Right renal pelvis (tissue), 4 donors: ENCODE measurements at regions not wholly inside any gene's neighbourhood (a gene's known extent, or its start where the extent isn't known, plus 50 kb on each side); places are given as distances from the start of the nearest gene placed in this dataset.
"Not testable (repeated sequence)": the region's sequence is repeated elsewhere in the genome, so short reads cannot be mapped to it uniquely, and the experiment has no call there.

Experiments
- DNase-seq, 4 donors: peaks; one replicate each; pipeline ENCODE4 v3.0.0-alpha.2; 2013; ENCODE audit warnings: low read depth in 4 of 4, low spot score in 3 of 4, missing footprints in 1 of 4

- no peak for DNase-seq
Measured at GRCh38 chr4:63122955-63123354, 1286.3 kb downstream of the TECRL start.

GRCh38 chr4:63106600-63106999 lies 1302.7 kb downstream of the TECRL start:
- no peak for DNase-seq

- DNase-seq: no peak
Measured at GRCh38 chr4:63105839-63106238, 1303.4 kb downstream of the TECRL start.

GRCh38 chr4:63090641-63091040 lies 1318.6 kb downstream of the TECRL start:
- DNase-seq: no peak

GRCh38 chr4:63085091-63085490 lies 1324.2 kb downstream of the TECRL start:
- no peak for DNase-seq

- DNase-seq: no peak
Measured at GRCh38 chr4:63080934-63081333, 1328.3 kb downstream of the TECRL start.

- DNase-seq: no peak
Measured at GRCh38 chr4:63063760-63064159, 1345.5 kb downstream of the TECRL start.

- DNase-seq: not testable (repeated sequence)
Measured at GRCh38 chr4:63062891-63063290, 1346.4 kb downstream of the TECRL start.

GRCh38 chr4:63049726-63050125 lies 1359.5 kb downstream of the TECRL start:
- no peak for DNase-seq

- DNase-seq: no peak
Measured at GRCh38 chr4:63049278-63049677, 1360.0 kb downstream of the TECRL start.

GRCh38 chr4:63036159-63036866 lies 1372.9 kb downstream of the TECRL start:
- DNase-seq: no peak

- DNase-seq: no peak
Measured at GRCh38 chr4:63029380-63029779, 1379.9 kb downstream of the TECRL start.

- no peak for DNase-seq
Measured at GRCh38 chr4:63020661-63021060, 1388.6 kb downstream of the TECRL start.

- no peak for DNase-seq
Measured at GRCh38 chr4:63017300-63017699, 1392.0 kb downstream of the TECRL start.

GRCh38 chr4:62970846-62971245 lies 1438.4 kb downstream of the TECRL start:
- DNase-seq: no peak

GRCh38 chr4:62960415-62960814 lies 1448.8 kb downstream of the TECRL start:
- DNase-seq: no peak

GRCh38 chr4:62953752-62954151 lies 1455.5 kb downstream of the TECRL start:
- DNase-seq: no peak

- no peak for DNase-seq
Measured at GRCh38 chr4:62952366-62952765, 1456.9 kb downstream of the TECRL start.

- no peak for DNase-seq
Measured at GRCh38 chr4:62948108-62948507, 1461.1 kb downstream of the TECRL start.

GRCh38 chr4:62940229-62940628 lies 1469.0 kb downstream of the TECRL start:
- no peak for DNase-seq

GRCh38 chr4:62930884-62931283 lies 1478.4 kb downstream of the TECRL start:
- DNase-seq: no peak

- DNase-seq: no peak
Measured at GRCh38 chr4:62928483-62928882, 1480.8 kb downstream of the TECRL start.

GRCh38 chr4:62927574-62927973 lies 1481.7 kb downstream of the TECRL start:
- no peak for DNase-seq
